OCI-LY1 (cell line): ENCODE measurements at regions not wholly inside any gene's neighbourhood (a gene's known extent, or its start where the extent isn't known, plus 50 kb on each side); places are given as distances from the start of the nearest gene placed in this dataset.

Source experiments
- H2AFZ ChIP-seq: fragments of 200-600 bp; sonication (generic), shearing (Covaris generic); 2 replicates; pipeline ENCODE4 v1.6.0; 2014; ENCODE audit warnings: antibody characterized with exemption, mild to moderate bottlenecking, low read length
- H3F3A ChIP-seq: fragments of 200-600 bp; sonication (generic), shearing (Covaris generic); 2 replicates; pipeline ENCODE4 v1.6.0; 2014; ENCODE audit warnings: mild to moderate bottlenecking, antibody characterized with exemption, low read length, moderate library complexity; ENCODE audit not compliant: insufficient read depth
- H3K27ac ChIP-seq: fragments of 200-600 bp; sonication (generic); 2 replicates; pipeline ENCODE4 v1.5.1; 2014; ENCODE audit warnings: low read length, mixed run types, mild to moderate bottlenecking, low read depth; ENCODE audit not compliant: poor library complexity, severe bottlenecking
- H3K27me3 ChIP-seq: fragments of 200-600 bp; sonication (generic); 2 replicates; pipeline ENCODE4 v1.6.0; 2014; ENCODE audit warnings: antibody characterized with exemption, mild to moderate bottlenecking, low read length, moderate library complexity; ENCODE audit not compliant: insufficient read depth
- H3K36me3 ChIP-seq: fragments of 200-600 bp; sonication (generic); 2 replicates; pipeline ENCODE4 v1.6.1; 2014; ENCODE audit warnings: mild to moderate bottlenecking, antibody characterized with exemption, low read length, moderate library complexity, mixed read lengths; ENCODE audit not compliant: insufficient read depth
- H3K4me1 ChIP-seq: fragments of 200-600 bp; sonication (generic); 2 replicates; pipeline ENCODE4 v1.5.1; 2014; ENCODE audit warnings: mild to moderate bottlenecking, low read length, moderate library complexity; ENCODE audit not compliant: insufficient read depth, severe bottlenecking
- H3K4me2 ChIP-seq: fragments of 200-600 bp; sonication (generic), shearing (Covaris generic); 2 replicates; pipeline ENCODE4 v1.6.1; 2014; ENCODE audit warnings: low read length
- H3K4me3 ChIP-seq: fragments of 200-600 bp; sonication (generic); 2 replicates; pipeline ENCODE4 v1.5.1; 2014; ENCODE audit warnings: low read length, low read depth, mild to moderate bottlenecking, mixed read lengths; ENCODE audit not compliant: poor library complexity, severe bottlenecking
- H3K79me2 ChIP-seq: fragments of 200-600 bp; shearing (Covaris generic); 2 replicates; pipeline ENCODE4 v1.6.1; 2016; ENCODE audit warnings: mixed run types, low read length, mixed read lengths; ENCODE audit not compliant: insufficient read depth
- H3K9ac ChIP-seq: fragments of 200-600 bp; sonication (generic), shearing (Covaris generic); 2 replicates; pipeline ENCODE4 v1.6.1; 2014; ENCODE audit warnings: mild to moderate bottlenecking, low read length, mixed read lengths
- H3K9me2 ChIP-seq: fragments of 200-600 bp; sonication (generic), shearing (Covaris generic); 2 replicates; pipeline ENCODE4 v1.6.1; 2014; ENCODE audit warnings: low read depth, mild to moderate bottlenecking, low read length, mixed read lengths
- H3K9me3 ChIP-seq: fragments of 200-600 bp; shearing (Covaris generic); 2 replicates; pipeline ENCODE4 v1.6.1; 2014; ENCODE audit warnings: low read length, mixed read lengths
- H4K20me1 ChIP-seq: fragments of 200-600 bp; sonication (generic), shearing (Covaris generic); 2 replicates; pipeline ENCODE4 v1.6.0; 2016; ENCODE audit warnings: mild to moderate bottlenecking, low read length; ENCODE audit not compliant: insufficient read depth
- CTCF ChIP-seq: fragments of 200-600 bp; sonication (generic), shearing (Covaris generic); IDR thresholded peaks from 2 replicates; pipeline ENCODE4 v1.5.1; 2017; ENCODE audit warnings: mild to moderate bottlenecking, antibody characterized with exemption, low read length, moderate library complexity, mixed read lengths
- EZH2 ChIP-seq: fragments of 200-600 bp; sonication (generic), shearing (Covaris generic); IDR thresholded peaks from 2 replicates; pipeline ENCODE4 v1.8.0; 2017; ENCODE audit warnings: borderline replicate concordance, mixed run types, mild to moderate bottlenecking, antibody characterized with exemption, low read length, moderate library complexity, mixed read lengths

GRCh38 chr3:159757341-159758060 is 231.1 kb upstream of the IL12A start:
- Histone ChIP-seq H3K9me3 (no peaks in the 10 kb centered on the region; the same call in 1 of the 2 replicates), H3K4me3 (no peak overlapping the region), H3K4me2 (no peak overlapping the region), H3K36me3 (no peaks in the 10 kb centered on the region), H4K20me1 (no peaks in the 10 kb centered on the region), H3K9ac (no peak overlapping the region), H3K9me2 (no peaks in the 10 kb centered on the region), H3K27me3 (no peaks in the 10 kb centered on the region), H3F3A (no peaks in the 10 kb centered on the region), H3K79me2 (no peaks in the 10 kb centered on the region), H2AFZ (no peak overlapping the region), H3K4me1 (peaks cover under 1% of the 10 kb centered on the region), H3K27ac (no peak overlapping the region)
- TF ChIP-seq EZH2: no peak
- no peak for TF ChIP-seq CTCF

GRCh38 chr3:159760046-159760445 is 228.6 kb upstream of the IL12A start:
- Histone ChIP-seq H3K4me1 (peaks cover 19% of the 10 kb centered on the region), H3K36me3 (no peaks in the 10 kb centered on the region), H3K9me2 (no peaks in the 10 kb centered on the region), H3K79me2 (no peaks in the 10 kb centered on the region), H3K4me2 (no peak overlapping the region), H3K9me3 (no peaks in the 10 kb centered on the region), H3K9ac (no peak overlapping the region), H4K20me1 (no peaks in the 10 kb centered on the region), H2AFZ (no peak overlapping the region), H3K4me3 (no peak overlapping the region), H3F3A (no peaks in the 10 kb centered on the region), H3K27me3 (no peaks in the 10 kb centered on the region), H3K27ac (no peak overlapping the region)
- TF ChIP-seq EZH2: no peak
- TF ChIP-seq CTCF: no peak

GRCh38 chr3:159761369-159761768 is 227.3 kb upstream of the IL12A start:
- Histone ChIP-seq H2AFZ (no peak overlapping the region), H3K4me3 (no peak overlapping the region), H4K20me1 (no peaks in the 10 kb centered on the region), H3K4me2 (no peak overlapping the region), H3K4me1 (peaks cover 20% of the 10 kb centered on the region), H3K9ac (no peak overlapping the region), H3K36me3 (no peaks in the 10 kb centered on the region), H3K27ac (no peak overlapping the region), H3K9me3 (no peaks in the 10 kb centered on the region), H3K9me2 (no peaks in the 10 kb centered on the region), H3F3A (no peaks in the 10 kb centered on the region), H3K27me3 (no peaks in the 10 kb centered on the region), H3K79me2 (no peaks in the 10 kb centered on the region)
- no peak for TF ChIP-seq CTCF
- TF ChIP-seq EZH2: no peak
